ENCODE measurements at regions not wholly inside any gene's neighbourhood (a gene's known extent, or its start where the extent isn't known, plus 50 kb on each side); places are given as distances from the start of the nearest gene placed in this dataset.

GRCh38 chr6:132065556-132065955, 114.4 kb upstream of the CCN2 start:
- Mint-ChIP-seq H3K27ac (no peak overlapping the region), H3K4me3 (no peak overlapping the region), H3K27me3 (ENCODE audit: low read depth) (no peaks in the 10 kb centered on the region), H3K4me1 (peaks cover 0 to 9% of the 10 kb centered on the region in 2 experiments; a peak in 2 of 4 replicates), H3K9me3 (no peaks in the 10 kb centered on the region), H3K36me3 (ENCODE audit: insufficient read depth in 1 of 3, low read depth in 3 of 3) (peaks cover 0 to 5% (median 0%) of the 10 kb centered on the region in 3 experiments; a peak in 2 of 7 replicates)
- H3K79me1 ChIP-seq (ENCODE audit: insufficient read depth, low read depth, low read length, poor library complexity, severe bottlenecking) = no peaks in the 10 kb centered on the region
- H3K79me2 ChIP-seq (ENCODE audit: insufficient read depth, low read length) = no peaks in the 10 kb centered on the region
- no peak overlapping the region for H4K91ac ChIP-seq (ENCODE audit: insufficient read length, low read depth, low read length)
- H3T11ph ChIP-seq (ENCODE audit: low read length) = no peak overlapping the region
- H3K4me1 ChIP-seq (ENCODE audit: insufficient read depth, low read length) = no peaks in the 10 kb centered on the region; the same call in 1 of the 2 replicates
- DNase-seq = no peak
- no peaks in the 10 kb centered on the region for H3K23me2 ChIP-seq (ENCODE audit: insufficient read length, low read depth, low read length, poor library complexity, severe bottlenecking)
- no peak overlapping the region for H2BK12ac ChIP-seq (ENCODE audit: insufficient read length, low read depth, low read length)
- TF ChIP-seq CTCF (conservative IDR thresholded peaks at IDR 0.05) = no peak
- H4K20me1 ChIP-seq (ENCODE audit: control insufficient read depth, insufficient read depth, insufficient read length) = no peaks in the 10 kb centered on the region
- H2BK20ac ChIP-seq (ENCODE audit: low read depth, low read length, poor library complexity, severe bottlenecking) = no peak overlapping the region
- no peak overlapping the region for H2AFZ ChIP-seq (ENCODE audit: low read length)
- H3K23ac ChIP-seq (ENCODE audit: insufficient read length, low read depth, low read length) = no peak overlapping the region
- H2BK5ac ChIP-seq (ENCODE audit: insufficient read length, low read length) = no peak overlapping the region
- H3K9me3 ChIP-seq (ENCODE audit: control insufficient read depth, low read depth, low read length) = no peaks in the 10 kb centered on the region
- no peak overlapping the region for H3K27ac ChIP-seq (ENCODE audit: insufficient read length, low read depth, low read length)
- no peak overlapping the region for H3K4ac ChIP-seq (ENCODE audit: low read depth, low read length)
- WGBS (ENCODE audit: extremely low coverage, insufficient read length, low lambda C conversion rate) = no CpG with 5 or more reads among the region's 2 CpGs
- H3K4me2 ChIP-seq (ENCODE audit: insufficient read depth, insufficient read length, low read length) = no peak overlapping the region
- no peaks in the 10 kb centered on the region for H3K27me3 ChIP-seq (ENCODE audit: insufficient read depth, low read length)
- no peak overlapping the region for H2BK120ac ChIP-seq (ENCODE audit: low read depth, low read length, poor library complexity, severe bottlenecking)
- no peak overlapping the region for H3K56ac ChIP-seq (ENCODE audit: insufficient read length, low read depth, low read length)
- no peak overlapping the region for H4K8ac ChIP-seq (replicated peaks; ENCODE audit: insufficient read length, low read depth, low read length)
- H2AK5ac ChIP-seq (ENCODE audit: insufficient read length, low read length) = no peak overlapping the region
- no peak overlapping the region for H2BK15ac ChIP-seq (ENCODE audit: low read depth, low read length)
- H3K9ac ChIP-seq (ENCODE audit: extremely low read depth, insufficient read length, low read length) = no peak overlapping the region
- no peak overlapping the region for H3K18ac ChIP-seq (ENCODE audit: insufficient read length, low read depth, low read length)
- no peak overlapping the region for H3K14ac ChIP-seq (ENCODE audit: insufficient read depth, low read length)
- no peak overlapping the region for H4K5ac ChIP-seq (ENCODE audit: insufficient read length, low read depth, low read length)
